ENCODE measurements at regions not wholly inside any gene's neighbourhood (a gene's known extent, or its start where the extent isn't known, plus 50 kb on each side); places are given as distances from the start of the nearest gene placed in this dataset.

DNA sequence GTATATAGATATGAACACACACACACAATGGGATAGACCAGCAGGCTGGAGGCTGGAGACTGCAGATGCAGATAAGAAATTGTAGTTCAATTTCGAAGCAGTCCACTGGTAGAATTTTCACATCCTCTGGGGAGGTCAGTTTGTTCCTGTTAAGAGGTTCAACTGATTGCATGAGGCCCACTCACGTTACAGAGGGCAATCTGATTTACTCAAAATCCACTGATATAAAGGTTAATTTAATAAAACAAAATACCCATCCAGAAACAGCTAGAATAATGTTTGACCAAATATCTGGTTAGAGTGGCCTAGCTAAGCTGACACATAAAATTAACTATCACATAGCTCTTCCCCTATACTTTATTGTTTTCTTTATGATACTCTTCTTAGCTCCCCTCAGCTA is 162.9 kb upstream of the SMIM30 start (continued):
- TF ChIP-seq USF2 (IDR thresholded peaks at IDR 0.05; ENCODE audit: borderline replicate concordance, low read depth, low read length) (no peak), JUNB (IDR thresholded peaks at IDR 0.05) (no peak), CTCF (IDR thresholded peaks at IDR 0.05 in 2 of 3, conservative IDR thresholded peaks at IDR 0.05 in 1 of 3; ENCODE audit: control insufficient read depth in 2 of 3, extremely low read depth in 1 of 3, insufficient read depth in 1 of 3, low read depth in 3 of 3, low read length in 3 of 3) (no peak)

GRCh38 chr7:113279256-113279655 is 160.9 kb upstream of the SMIM30 start:
- in situ Hi-C loops (cut with MboI) (no loop called here), intact Hi-C loops (cut with micrococcal nuclease; ENCODE audit: unreplicated experiment) (no loop called here)
- no peak overlapping the region for H3K4me3 ChIP-seq
- H3K9ac ChIP-seq (ENCODE audit: control insufficient read depth, insufficient read depth, low read length), result no peak overlapping the region
- H3K27ac ChIP-seq (ENCODE audit: control insufficient read depth, insufficient read depth), result no peak overlapping the region
- no peaks in the 10 kb centered on the region for H3K27me3 ChIP-seq (replicated peaks in 1 of 2; ENCODE audit: control insufficient read depth in 2 of 2, insufficient read depth in 2 of 2, low read length in 1 of 2)
- H3K79me2 ChIP-seq (ENCODE audit: control insufficient read depth, insufficient read depth, low read length), result no peaks in the 10 kb centered on the region
- ChIA-PET CTCF (no interaction called here), SMC1A (ENCODE audit: uncharacterized antibody, unreplicated experiment) (no interaction called here), RAD21 (ENCODE audit: unreplicated experiment) (no interaction called here), POLR2A (interaction anchor here (0.6 kb wide), 1 partner anchor 817 kb away, joined by 3 read pairs; no protein-coding TSS in a partner anchor)
- TF ChIP-seq E4F1 (IDR thresholded peaks at IDR 0.05; ENCODE audit: borderline replicate concordance, partially characterized antibody) (no peak), PML (IDR thresholded peaks at IDR 0.05; ENCODE audit: low read length) (no peak), FOS (IDR thresholded peaks at IDR 0.05; ENCODE audit: borderline replicate concordance, extremely low read depth, insufficient read length) (no peak), EZH2 (IDR thresholded peaks at IDR 0.05; ENCODE audit: borderline replicate concordance, control insufficient read depth, low read depth, low read length) (no peak), HDAC2 (IDR thresholded peaks at IDR 0.05) (no peak), ZBTB4 (CRISPR knock-in tag; IDR thresholded peaks at IDR 0.05) (no peak), NBN (IDR thresholded peaks at IDR 0.05) (no peak), ZBED1 (IDR thresholded peaks at IDR 0.05; ENCODE audit: borderline replicate concordance) (no peak), SMC3 (IDR thresholded peaks at IDR 0.05; ENCODE audit: borderline replicate concordance, low read length) (no peak), KLF5 (IDR thresholded peaks at IDR 0.05; ENCODE audit: partially characterized antibody) (no peak), RAD51 (IDR thresholded peaks at IDR 0.05) (no peak)
- no peak overlapping the region for H3K4me2 ChIP-seq (ENCODE audit: control insufficient read depth, insufficient read depth)
- DNase-seq (ENCODE audit: low read depth, low spot score), result no peak
- H4K20me1 ChIP-seq (ENCODE audit: control insufficient read depth, insufficient read depth), result no peaks in the 10 kb centered on the region
- no peaks in the 10 kb centered on the region for H3K9me3 ChIP-seq (replicated peaks; ENCODE audit: control insufficient read depth, insufficient read depth, low read length)
- no TSS peak for BruUV-seq (replicated peaks)
- ATAC-seq, result no peak
- FAIRE-seq, result no peak
- no peak overlapping the region for H2AFZ ChIP-seq (ENCODE audit: control insufficient read depth, low read depth, low read length)
- H3K36me3 ChIP-seq (ENCODE audit: control insufficient read depth in 2 of 2, insufficient read depth in 2 of 2, low read length in 1 of 2), result no peaks in the 10 kb centered on the region
- H3K4me1 ChIP-seq (ENCODE audit: control insufficient read depth, insufficient read depth, low read length), result no peaks in the 10 kb centered on the region
